Cardiac fibroblast (primary cell): ENCODE measurements at regions not wholly inside any gene's neighbourhood (a gene's known extent, or its start where the extent isn't known, plus 50 kb on each side); places are given as distances from the start of the nearest gene placed in this dataset.

ENCODE experiments used
- DNase-seq, 2 donors: peaks; one replicate each; pipeline versions ENCODE4 v3.0.0 to v3.0.0-alpha.2; 2010; ENCODE audit warnings: low read depth in 2 of 2
- H3K4me3 ChIP-seq, 2 donors: replicated peaks in 1 of 2; 1 replicate in 1 of 2; 2 replicates in 1 of 2; pipeline ENCODE4 v1.5.1; 2011; ENCODE audit warnings: low read depth in 2 of 2, low read length in 2 of 2, mild to moderate bottlenecking in 2 of 2, moderate library complexity in 1 of 2
- CTCF ChIP-seq: IDR thresholded peaks from one replicate; pipeline ENCODE4 v1.5.1; 2011; ENCODE audit warnings: low read depth, mild to moderate bottlenecking, low read length, inconsistent platforms

- peak; percentile 51 to 87 for DNase-seq
- no peak for TF ChIP-seq CTCF
- no peak overlapping the region for H3K4me3 ChIP-seq
Observed at GRCh38 chr3:55190331-55190730, 262.5 kb upstream of the LRTM1 start.

GRCh38 chr3:55189359-55189801 lies 261.5 kb upstream of the LRTM1 start:
- no peak for TF ChIP-seq CTCF
- peak; percentile 38 to 88 for DNase-seq
- H3K4me3 ChIP-seq, result no peak overlapping the region

- DNase-seq, result peak in 1 of 2 donors; percentile 52
- no peak overlapping the region for H3K4me3 ChIP-seq
- no peak for TF ChIP-seq CTCF
Observed at GRCh38 chr3:55185380-55185779, 257.5 kb upstream of the LRTM1 start.

GRCh38 chr3:55183201-55183600 lies 255.3 kb upstream of the LRTM1 start:
- no peak for TF ChIP-seq CTCF

GRCh38 chr3:55180936-55181535 lies 253.2 kb upstream of the LRTM1 start:
- DNase-seq, result peak; percentile 67 to 75
- TF ChIP-seq CTCF, result peak; percentile 65
- H3K4me3 ChIP-seq, result no peak overlapping the region

More at GRCh38 chr3:55183201-55183600, 255.3 kb upstream of the LRTM1 start:
- no peak overlapping the region for H3K4me3 ChIP-seq
- no peak for DNase-seq

GRCh38 chr3:55180161-55180560 lies 252.3 kb upstream of the LRTM1 start:
- no peak overlapping the region for H3K4me3 ChIP-seq
- no peak for TF ChIP-seq CTCF
- DNase-seq, result no peak

- no peak overlapping the region for H3K4me3 ChIP-seq
- TF ChIP-seq CTCF, result no peak
- no peak for DNase-seq
Observed at GRCh38 chr3:55178336-55178735, 250.5 kb upstream of the LRTM1 start.
